SK-N-MC (cell line): ENCODE measurements at regions not wholly inside any gene's neighbourhood (a gene's known extent, or its start where the extent isn't known, plus 50 kb on each side); places are given as distances from the start of the nearest gene placed in this dataset.

Source experiments
- DNase-seq: peaks from one replicate; pipeline ENCODE4 v3.0.0-alpha.2; 2011; ENCODE audit warnings: low read depth, low spot score
- H3K27ac ChIP-seq: fragments of 200-600 bp; sonication (generic); 2 replicates; pipeline ENCODE4 v1.5.1; 2016; ENCODE audit warnings: mixed run types
- H3K36me3 ChIP-seq: fragments of 200-600 bp; sonication (generic); 2 replicates; pipeline ENCODE4 v1.6.1; 2017; ENCODE audit warnings: antibody characterized with exemption, low read length, mixed read lengths; ENCODE audit not compliant: insufficient read depth
- H3K4me3 ChIP-seq: fragments of 200-600 bp; sonication (generic); 2 replicates; pipeline ENCODE4 v1.5.1; 2016
- H3K9ac ChIP-seq: fragments of 200-600 bp; sonication (generic); 2 replicates; pipeline ENCODE4 v1.8.0; 2017; ENCODE audit warnings: mixed run types, mixed read lengths; ENCODE audit not compliant: insufficient read length
- H3K9me3 ChIP-seq: fragments of 200-600 bp; sonication (generic); 2 replicates; pipeline ENCODE4 v1.6.1; 2017; ENCODE audit warnings: low read depth, mild to moderate bottlenecking, antibody characterized with exemption, low read length, moderate library complexity, mixed read lengths
- EZH2 ChIP-seq: fragments of 200-600 bp; sonication (generic); IDR thresholded peaks from one replicate; pipeline ENCODE4 v1.6.1; 2017; ENCODE audit warnings: antibody characterized with exemption
- FOXP2 ChIP-seq: optimal IDR thresholded peaks from 2 replicates; pipeline ENCODE3; 2011; ENCODE audit warnings: mild to moderate bottlenecking, moderate library complexity; ENCODE audit not compliant: insufficient read depth; ENCODE audit errors: extremely low read length, control extremely low read depth
- POLR2AphosphoS5 ChIP-seq: IDR thresholded peaks from 2 replicates; pipeline ENCODE4 v1.6.1; 2012; ENCODE audit warnings: mild to moderate bottlenecking, low read depth, low read length, borderline replicate concordance

DNA sequence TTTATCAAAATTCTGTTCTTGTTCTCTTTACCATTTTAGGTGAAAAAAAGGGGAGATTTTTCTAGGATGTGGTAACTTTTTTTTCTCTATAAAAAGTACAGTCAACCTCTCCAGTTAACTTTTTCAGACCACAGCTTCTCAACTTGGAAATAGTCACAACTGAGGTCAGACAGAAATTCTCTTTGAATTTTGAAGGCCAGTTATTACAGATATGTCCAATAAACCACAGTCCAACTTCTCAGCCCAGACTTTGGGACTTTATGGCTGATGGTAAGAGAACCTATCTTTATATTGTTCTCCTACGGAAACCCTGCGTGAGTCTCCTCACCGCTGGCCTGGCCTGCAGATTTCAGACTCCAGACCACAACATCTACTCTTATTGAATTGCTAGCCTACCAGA, 176.7 kb downstream of the DACT1 start:
- no peak overlapping the region for H3K9ac ChIP-seq
- DNase-seq = no peak
- no peaks in the 10 kb centered on the region for H3K9me3 ChIP-seq
- H3K36me3 ChIP-seq = no peaks in the 10 kb centered on the region
- no peak overlapping the region for H3K27ac ChIP-seq
- TF ChIP-seq POLR2AphosphoS5 (no peak), EZH2 (no peak), FOXP2 (no peak)
- H3K4me3 ChIP-seq = no peak overlapping the region

DNA sequence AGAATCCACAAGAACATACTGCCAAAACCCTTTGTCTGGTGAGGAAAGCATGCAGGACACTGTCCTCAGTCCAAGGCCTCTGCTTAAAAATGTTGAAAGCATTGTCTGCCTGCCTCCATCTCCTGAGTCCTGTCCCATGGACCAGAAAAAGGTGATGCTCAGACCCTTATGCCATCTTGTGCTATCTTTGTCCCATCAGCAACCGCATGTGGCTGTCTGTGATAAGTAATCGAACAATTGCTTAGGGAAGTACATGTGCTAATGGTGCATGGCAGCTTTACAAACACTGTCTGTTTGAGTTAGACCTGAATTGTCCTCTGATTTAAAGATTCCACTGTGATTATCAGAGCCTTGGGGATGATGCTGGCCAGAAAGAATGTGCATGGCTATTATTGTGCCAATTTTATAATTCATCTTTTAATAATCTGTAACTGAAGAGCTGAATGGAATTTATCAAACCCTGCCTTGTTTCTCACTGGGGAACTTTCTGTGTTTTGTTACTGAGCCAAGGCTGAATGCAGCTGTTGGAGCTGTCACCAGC, 177.5 kb downstream of the DACT1 start:
- Histone ChIP-seq H3K9ac (no peak overlapping the region), H3K4me3 (no peak overlapping the region), H3K36me3 (no peaks in the 10 kb centered on the region), H3K9me3 (no peaks in the 10 kb centered on the region), H3K27ac (no peak overlapping the region)
- TF ChIP-seq EZH2 = no peak
- no peak for TF ChIP-seq FOXP2
- no peak for TF ChIP-seq POLR2AphosphoS5
- no peak for DNase-seq

DNA sequence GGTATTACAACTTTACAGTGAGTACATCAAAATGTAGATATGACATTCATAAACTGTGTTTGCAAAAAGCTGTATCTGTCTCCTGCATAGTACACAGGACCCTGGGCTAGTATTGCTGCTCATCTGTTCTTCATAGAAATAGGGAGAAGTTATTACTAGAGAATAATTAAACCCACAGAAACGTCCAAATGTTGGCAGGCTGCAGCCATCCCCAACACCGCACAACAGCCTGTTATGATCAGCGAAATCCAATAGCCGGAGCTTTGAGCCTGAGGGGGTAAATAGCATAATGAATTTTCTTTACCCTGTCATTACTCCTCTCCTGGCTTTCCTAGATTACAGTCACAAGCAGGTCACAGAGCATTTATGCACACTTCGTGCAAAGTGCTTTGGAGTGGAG, 178.0 kb downstream of the DACT1 start:
- TF ChIP-seq POLR2AphosphoS5 (no peak), FOXP2 (no peak), EZH2 (no peak)
- no peak for DNase-seq

DNA sequence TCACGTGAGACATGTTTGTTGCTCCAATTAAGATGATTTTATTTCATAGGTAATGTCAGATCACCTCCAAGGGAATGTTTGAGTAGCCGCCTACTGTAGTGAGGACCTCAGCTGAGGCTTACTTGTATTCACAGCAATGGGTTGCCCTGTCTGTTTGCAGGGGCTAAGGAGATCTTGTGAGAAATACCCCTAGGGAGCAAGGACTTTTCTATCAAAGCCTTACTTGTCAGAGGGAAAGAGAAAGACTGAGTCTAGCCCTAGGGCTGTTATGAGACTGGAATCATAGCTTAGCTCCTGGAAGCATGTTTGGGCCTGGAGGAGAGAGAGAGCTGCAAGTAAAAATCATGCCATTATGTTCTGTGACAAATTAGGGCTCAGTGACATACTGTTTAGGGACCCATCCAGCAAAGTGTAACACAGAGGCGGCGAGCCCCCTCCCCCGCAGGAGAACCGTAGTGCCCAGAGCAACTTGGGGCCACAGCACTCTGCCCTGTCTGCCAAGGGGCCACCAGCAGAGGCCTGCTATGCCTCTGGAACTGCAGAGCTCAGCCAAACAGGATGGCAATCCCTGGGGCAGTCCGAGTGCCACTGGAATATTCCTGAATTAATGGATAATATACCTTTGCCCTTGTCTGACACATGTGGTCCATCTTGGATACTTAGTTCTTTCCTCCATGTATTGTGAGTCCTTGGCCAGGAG, 178.8 kb downstream of the DACT1 start:
- no peaks in the 10 kb centered on the region for H3K9me3 ChIP-seq
- H3K27ac ChIP-seq = no peak overlapping the region
- TF ChIP-seq FOXP2 = no peak
- TF ChIP-seq POLR2AphosphoS5 = no peak
- no peak for TF ChIP-seq EZH2
- DNase-seq = no peak
- H3K36me3 ChIP-seq = no peaks in the 10 kb centered on the region
- H3K4me3 ChIP-seq = no peak overlapping the region
- H3K9ac ChIP-seq = no peak overlapping the region

More for the DNA sequence above, 178.0 kb downstream of the DACT1 start:
- H3K4me3 ChIP-seq = no peak overlapping the region
- H3K9ac ChIP-seq = no peak overlapping the region
- H3K9me3 ChIP-seq = no peaks in the 10 kb centered on the region
- no peaks in the 10 kb centered on the region for H3K36me3 ChIP-seq
- H3K27ac ChIP-seq = no peak overlapping the region

DNA sequence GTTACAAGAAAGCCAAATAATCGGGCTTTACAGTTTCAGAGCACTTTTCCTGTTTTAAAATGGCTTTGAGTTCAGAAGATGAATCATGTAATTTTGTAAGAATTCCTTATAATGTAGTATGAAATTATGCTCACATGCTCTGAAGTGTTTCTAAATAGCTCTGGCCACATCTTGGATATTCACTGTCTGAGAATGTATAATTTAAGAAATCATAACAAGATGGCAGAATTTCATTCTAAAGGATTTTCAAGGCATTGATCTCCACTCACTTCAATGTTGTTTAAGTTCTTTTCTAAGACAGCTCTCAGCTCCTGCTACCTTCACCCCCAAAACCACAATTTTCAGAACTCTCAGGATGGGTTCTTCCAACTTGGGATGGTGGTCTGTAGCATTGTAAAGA, 180.1 kb downstream of the DACT1 start:
- TF ChIP-seq EZH2 = no peak
- no peak for TF ChIP-seq FOXP2
- no peak for TF ChIP-seq POLR2AphosphoS5
- Histone ChIP-seq H3K9ac (no peak overlapping the region), H3K36me3 (no peaks in the 10 kb centered on the region), H3K9me3 (no peaks in the 10 kb centered on the region), H3K4me3 (no peak overlapping the region), H3K27ac (no peak overlapping the region)
- no peak for DNase-seq

DNA sequence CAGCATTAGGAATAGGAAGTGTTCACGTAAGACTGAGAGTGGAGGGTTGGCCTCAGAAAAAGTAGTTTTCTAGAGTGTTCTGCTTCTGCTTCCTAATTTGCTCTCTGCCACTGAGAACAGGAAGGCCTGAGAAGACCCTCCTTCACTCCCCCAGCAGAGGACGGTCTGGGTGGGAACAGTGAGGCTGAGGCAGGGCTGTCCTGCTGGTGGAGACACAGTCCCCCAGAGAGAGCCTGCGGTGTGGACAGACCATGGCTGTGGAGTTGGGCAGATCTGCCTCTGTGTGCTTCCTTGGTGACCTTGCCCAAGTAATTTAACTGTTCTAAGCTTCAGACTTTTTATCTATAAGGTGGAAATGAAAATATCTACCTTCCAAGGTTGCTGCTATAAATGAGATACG, 182.3 kb downstream of the DACT1 start:
- Histone ChIP-seq H3K27ac (no peak overlapping the region), H3K4me3 (no peak overlapping the region), H3K9me3 (no peaks in the 10 kb centered on the region), H3K36me3 (no peaks in the 10 kb centered on the region), H3K9ac (no peak overlapping the region)
- TF ChIP-seq EZH2 (no peak), FOXP2 (no peak), POLR2AphosphoS5 (no peak)
- no peak for DNase-seq

DNA sequence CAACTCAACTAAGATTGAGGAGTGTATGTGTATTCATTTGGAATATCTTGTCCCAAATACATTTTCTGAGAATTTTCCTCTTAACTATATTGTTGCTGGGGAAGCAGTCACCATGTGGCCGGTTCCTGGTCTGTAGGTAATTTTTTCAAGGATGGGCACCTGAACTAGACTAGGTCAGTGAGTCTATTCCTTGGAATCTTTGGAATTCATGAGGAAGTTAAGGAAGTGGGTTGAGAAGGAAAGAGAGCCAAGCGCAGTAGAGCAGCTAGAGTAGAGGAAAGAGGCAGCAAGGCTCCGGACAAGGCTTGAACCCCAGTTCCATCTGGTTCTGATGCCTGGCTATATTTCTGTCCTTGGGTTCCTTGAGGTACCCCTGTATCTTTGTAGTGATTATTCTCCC, 183.7 kb downstream of the DACT1 start:
- TF ChIP-seq POLR2AphosphoS5 (no peak), EZH2 (no peak), FOXP2 (no peak)
- no peak overlapping the region for H3K9ac ChIP-seq

DNA sequence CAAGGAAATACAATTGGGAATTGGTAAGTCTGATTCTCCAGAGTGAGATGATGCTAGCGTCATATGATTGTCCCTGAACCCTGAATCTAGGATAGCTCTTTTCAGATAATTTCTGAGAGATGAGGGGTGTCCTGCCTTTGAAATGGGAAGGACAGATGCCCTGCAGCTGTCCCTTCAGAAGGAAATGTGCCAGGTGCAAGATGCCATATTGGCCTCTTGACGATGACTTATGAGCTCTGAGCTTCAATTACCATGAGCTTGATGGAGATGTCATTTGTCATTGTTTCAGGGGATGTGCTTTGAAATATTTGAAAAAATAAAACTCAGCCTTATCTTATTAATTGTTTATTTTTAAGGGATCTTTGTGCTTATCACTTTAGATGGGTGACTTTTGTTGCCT, 185.1 kb downstream of the DACT1 start:
- Histone ChIP-seq H3K9me3 (no peaks in the 10 kb centered on the region), H3K36me3 (no peaks in the 10 kb centered on the region), H3K9ac (no peak overlapping the region), H3K4me3 (no peak overlapping the region), H3K27ac (no peak overlapping the region)
- TF ChIP-seq EZH2 (no peak), FOXP2 (no peak), POLR2AphosphoS5 (no peak)
- no peak for DNase-seq

More for the DNA sequence above, 183.7 kb downstream of the DACT1 start:
- Histone ChIP-seq H3K27ac (no peak overlapping the region), H3K36me3 (no peaks in the 10 kb centered on the region), H3K9me3 (no peaks in the 10 kb centered on the region), H3K4me3 (no peak overlapping the region)
- DNase-seq = no peak

DNA sequence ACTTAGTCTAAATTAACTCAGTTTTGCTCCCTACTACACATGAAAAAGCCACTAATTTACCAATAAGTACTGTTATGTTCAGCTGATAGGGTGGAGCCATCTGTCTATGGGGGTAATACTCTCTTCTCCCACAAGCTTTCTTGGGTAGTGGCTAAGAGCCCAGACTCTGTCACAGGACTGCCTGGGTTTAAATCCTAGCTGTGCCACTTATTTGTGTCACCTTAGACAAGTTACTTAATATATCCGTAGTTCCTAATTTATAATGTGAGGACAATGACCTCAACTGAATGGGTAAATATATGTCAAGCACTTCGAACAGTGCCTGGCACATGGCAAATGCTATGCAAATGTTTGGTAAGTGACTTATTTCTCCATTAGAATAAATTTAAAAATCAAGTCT, 185.6 kb downstream of the DACT1 start:
- Histone ChIP-seq H3K4me3 (no peak overlapping the region), H3K36me3 (no peaks in the 10 kb centered on the region), H3K9me3 (no peaks in the 10 kb centered on the region), H3K27ac (no peak overlapping the region), H3K9ac (no peak overlapping the region)
- TF ChIP-seq EZH2 (no peak), FOXP2 (no peak), POLR2AphosphoS5 (no peak)
- no peak for DNase-seq
